GM12878 (cell line): ENCODE measurements at regions not wholly inside any gene's neighbourhood (a gene's known extent, or its start where the extent isn't known, plus 50 kb on each side); places are given as distances from the start of the nearest gene placed in this dataset.

Experiments used
- ATAC-seq: fragments of 200-7000 bp; cut with Tn5 transposase; 3 replicates; pipeline ENCODE4 v1.9.1; 2020; ENCODE audit warnings: mild to moderate bottlenecking, moderate library complexity
- BruUV-seq: library from RNA; stranded (reverse); fragments of 400-500 nt; replicated peaks from 2 replicates; lab custom pipeline; 2021; lab: Mats Ljungman, UMichigan
- CTCF ChIA-PET: fragments of 300-600 bp; sonication (Branson Sonifier 250); formaldehyde crosslinking; extraction: SDS; loops from one replicate; lab custom pipeline; 2021; ENCODE audit warnings: inconsistent platforms; lab: Yijun Ruan, JAX
- POLR2A ChIA-PET: fragments of 350-600 bp; formaldehyde crosslinking; extraction: SDS; loops from one replicate; lab custom pipeline; 2021; ENCODE audit warnings: inconsistent platforms; lab: Charles Lee
- RAD21 ChIA-PET: fragments of 300-600 bp; sonication (Branson Sonifier 250); formaldehyde crosslinking; loops from one replicate; lab custom pipeline; 2023; ENCODE audit warnings: antibody characterized with exemption; ENCODE audit not compliant: unreplicated experiment; lab: Charles Lee
- SMC1A ChIA-PET: fragments of 300-600 bp; sonication (Branson Sonifier 250); formaldehyde crosslinking; loops from one replicate; lab custom pipeline; 2023; ENCODE audit not compliant: unreplicated experiment, uncharacterized antibody; lab: Charles Lee
- DNase-seq: peaks from one replicate; pipeline ENCODE4 v3.0.0-alpha.2; 2011; ENCODE audit warnings: low read depth, low spot score
- FAIRE-seq: peaks from 3 replicates; lab custom pipeline; 2011; peaks lifted over from hg19 to GRCh38; lab: Jason Lieb, UNC
- H2AFZ ChIP-seq: 2 replicates; pipeline ENCODE4 v1.6.0; 2011; ENCODE audit warnings: low read depth, low read length, control low read depth; ENCODE audit not compliant: control insufficient read depth
- H3K27ac ChIP-seq: 2 replicates; pipeline ENCODE4 v1.5.1; 2011; ENCODE audit warnings: control low read depth; ENCODE audit not compliant: control insufficient read depth, insufficient read depth
- H3K27me3 ChIP-seq, 2 experiments: replicated peaks in 1 of 2; 2 replicates each; pipeline versions ENCODE4 v1.6.0 to v1.6.1; 2011; ENCODE audit warnings: low read length in 1 of 2; ENCODE audit not compliant: control insufficient read depth in 2 of 2, insufficient read depth in 2 of 2
- H3K36me3 ChIP-seq, 2 experiments: 2 replicates each; pipeline ENCODE4 v1.5.1; 2011; ENCODE audit warnings: low read length in 1 of 2; ENCODE audit not compliant: control insufficient read depth in 2 of 2, insufficient read depth in 2 of 2
- H3K4me1 ChIP-seq: 2 replicates; pipeline ENCODE4 v1.6.1; 2011; ENCODE audit warnings: mild to moderate bottlenecking, low read length, moderate library complexity, mixed read lengths; ENCODE audit not compliant: control insufficient read depth, insufficient read depth
- H3K4me2 ChIP-seq: 2 replicates; pipeline ENCODE4 v1.6.0; 2011; ENCODE audit warnings: control low read depth; ENCODE audit not compliant: control insufficient read depth, insufficient read depth
- H3K4me3 ChIP-seq: fragments of 200-600 bp; sonication (generic); 2 replicates; pipeline ENCODE4 v1.5.1; 2016
- H3K79me2 ChIP-seq: 2 replicates; pipeline ENCODE4 v1.6.0; 2011; ENCODE audit warnings: low read length; ENCODE audit not compliant: control insufficient read depth, insufficient read depth
- H3K9ac ChIP-seq: 2 replicates; pipeline ENCODE4 v1.8.0; 2011; ENCODE audit warnings: low read length, control low read depth, mixed read lengths; ENCODE audit not compliant: control insufficient read depth, insufficient read depth
- H3K9me3 ChIP-seq: replicated peaks from 3 replicates; pipeline ENCODE4 v1.5.1; 2011; ENCODE audit warnings: mild to moderate bottlenecking, low read length; ENCODE audit not compliant: control insufficient read depth, insufficient read depth
- H4K20me1 ChIP-seq: 2 replicates; pipeline ENCODE4 v1.6.0; 2011; ENCODE audit not compliant: control insufficient read depth, insufficient read depth
- HDAC6 ChIP-seq: fragments of 200-600 bp; sonication (generic); IDR thresholded peaks from one replicate; pipeline ENCODE4 v1.8.0; 2017; ENCODE audit warnings: antibody characterized with exemption; ENCODE audit not compliant: unreplicated experiment
- IRF4 ChIP-seq: IDR thresholded peaks from 2 replicates; pipeline ENCODE4 v1.6.1; 2011; ENCODE audit warnings: low read depth, low read length
- MXI1 ChIP-seq: fragments of 150-350 bp; IDR thresholded peaks from 2 replicates; pipeline ENCODE4 v1.6.1; 2011; ENCODE audit warnings: low read depth, mild to moderate bottlenecking, inconsistent platforms, low read length, improper control_type of control experiment
- PAX5 ChIP-seq: IDR thresholded peaks from 2 replicates; pipeline ENCODE4 v1.6.1; 2011; ENCODE audit warnings: low read depth, low read length, borderline replicate concordance
- SMC3 ChIP-seq: IDR thresholded peaks from 2 replicates; pipeline ENCODE4 v1.6.1; 2011; ENCODE audit warnings: low read length, improper control_type of control experiment, borderline replicate concordance
- ZNF207 ChIP-seq: fragments of 450-650 bp; IDR thresholded peaks from 2 replicates; pipeline ENCODE4 v1.6.1; 2014; ENCODE audit warnings: antibody characterized with exemption, mild to moderate bottlenecking, borderline replicate concordance
- WGBS: methylation state at CpG from one replicate; pipeline ENCODE4 v1.1.6; 2016; ENCODE audit warnings: low lambda C conversion rate; ENCODE audit not compliant: insufficient replicate concordance, insufficient coverage; ENCODE audit errors: missing lambda C conversion rate; 5-methylcytosine and 5-hydroxymethylcytosine counted together
- in situ Hi-C: fragments of 300-500 bp; cut with MboI; formaldehyde crosslinking; loops from 9 replicates; pipeline ENCODE4 v1.14.3; 2018; ENCODE audit warnings: mixed read lengths
- intact Hi-C: fragments of 100-400 bp; cut with micrococcal nuclease; formaldehyde crosslinking; loops from one replicate; pipeline ENCODE4 v1.14.2; 2022; ENCODE audit not compliant: unreplicated experiment
- TF ChIP-seq, protein P1 (sequence below): IDR thresholded peaks from 2 replicates; pipeline ENCODE4 v1.6.1; 2011; ENCODE audit warnings: borderline replicate concordance, low read depth, mild to moderate bottlenecking, moderate library complexity, mixed read lengths, low read length; ENCODE audit not compliant: insufficient read depth; ENCODE audit errors: extremely low read length
- TF ChIP-seq, protein P2 (sequence below): fragments of 450-650 bp; IDR thresholded peaks from 2 replicates; pipeline ENCODE4 v1.6.1; 2018; ENCODE audit warnings: borderline replicate concordance, mild to moderate bottlenecking; ENCODE audit not compliant: partially characterized antibody
- TF ChIP-seq, protein P3 (sequence below): fragments of 450-650 bp; IDR thresholded peaks from 2 replicates; pipeline ENCODE4 v1.6.1; 2016; ENCODE audit warnings: mild to moderate bottlenecking, moderate library complexity, borderline replicate concordance

DNA sequence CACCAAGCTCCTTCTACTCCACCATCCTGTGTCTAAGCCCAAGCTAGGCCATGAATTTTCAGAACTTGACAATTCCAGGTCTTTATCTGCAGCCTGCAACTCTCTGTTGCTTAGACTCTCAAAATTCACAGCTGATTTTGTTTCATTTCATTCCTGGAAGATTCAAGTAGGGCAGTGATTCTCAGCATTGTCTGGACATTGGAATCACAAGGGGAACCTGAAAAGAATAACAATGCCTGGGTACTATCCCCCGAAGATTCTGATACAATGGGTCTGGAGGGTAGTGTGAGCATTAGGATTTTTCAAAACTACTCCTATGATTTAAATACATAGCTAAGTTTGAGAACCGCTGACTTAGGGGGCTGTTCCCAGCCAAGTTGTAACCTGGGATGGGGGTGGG lies 534.7 kb upstream of the IL12A start:
- intact Hi-C loops, result no loop called here
- Histone ChIP-seq H2AFZ (no peak overlapping the region), H3K4me3 (no peak overlapping the region), H3K36me3 (no peaks in the 10 kb centered on the region), H3K9me3 (no peaks in the 10 kb centered on the region), H3K4me1 (no peaks in the 10 kb centered on the region), H3K27me3 (no peaks in the 10 kb centered on the region), H4K20me1 (no peaks in the 10 kb centered on the region), H3K4me2 (no peak overlapping the region), H3K27ac (no peak overlapping the region), H3K9ac (no peak overlapping the region), H3K79me2 (no peaks in the 10 kb centered on the region)
- ChIA-PET CTCF (interaction anchor here (1.1 kb wide), 1 partner anchor 33 kb away, joined by 3 read pairs; no protein-coding TSS in a partner anchor), SMC1A (no interaction called here), POLR2A (no interaction called here), RAD21 (no interaction called here)
- ATAC-seq (no peak), DNase-seq (no peak), FAIRE-seq (no peak)
- 22% methylated on average over 2 of the region's 2 CpGs for WGBS
- BruUV-seq, result no TSS peak
- in situ Hi-C loops, result no loop called here
- no peak for TF ChIP-seq SMC3
- TF ChIP-seq ZNF207, result no peak
- TF ChIP-seq IRF4, result no peak
- no peak for TF ChIP-seq PAX5
- TF ChIP-seq, protein P1, sequence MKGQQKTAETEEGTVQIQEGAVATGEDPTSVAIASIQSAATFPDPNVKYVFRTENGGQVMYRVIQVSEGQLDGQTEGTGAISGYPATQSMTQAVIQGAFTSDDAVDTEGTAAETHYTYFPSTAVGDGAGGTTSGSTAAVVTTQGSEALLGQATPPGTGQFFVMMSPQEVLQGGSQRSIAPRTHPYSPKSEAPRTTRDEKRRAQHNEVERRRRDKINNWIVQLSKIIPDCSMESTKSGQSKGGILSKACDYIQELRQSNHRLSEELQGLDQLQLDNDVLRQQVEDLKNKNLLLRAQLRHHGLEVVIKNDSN, result no peak
- no peak for TF ChIP-seq MXI1
- TF ChIP-seq, protein P2, sequence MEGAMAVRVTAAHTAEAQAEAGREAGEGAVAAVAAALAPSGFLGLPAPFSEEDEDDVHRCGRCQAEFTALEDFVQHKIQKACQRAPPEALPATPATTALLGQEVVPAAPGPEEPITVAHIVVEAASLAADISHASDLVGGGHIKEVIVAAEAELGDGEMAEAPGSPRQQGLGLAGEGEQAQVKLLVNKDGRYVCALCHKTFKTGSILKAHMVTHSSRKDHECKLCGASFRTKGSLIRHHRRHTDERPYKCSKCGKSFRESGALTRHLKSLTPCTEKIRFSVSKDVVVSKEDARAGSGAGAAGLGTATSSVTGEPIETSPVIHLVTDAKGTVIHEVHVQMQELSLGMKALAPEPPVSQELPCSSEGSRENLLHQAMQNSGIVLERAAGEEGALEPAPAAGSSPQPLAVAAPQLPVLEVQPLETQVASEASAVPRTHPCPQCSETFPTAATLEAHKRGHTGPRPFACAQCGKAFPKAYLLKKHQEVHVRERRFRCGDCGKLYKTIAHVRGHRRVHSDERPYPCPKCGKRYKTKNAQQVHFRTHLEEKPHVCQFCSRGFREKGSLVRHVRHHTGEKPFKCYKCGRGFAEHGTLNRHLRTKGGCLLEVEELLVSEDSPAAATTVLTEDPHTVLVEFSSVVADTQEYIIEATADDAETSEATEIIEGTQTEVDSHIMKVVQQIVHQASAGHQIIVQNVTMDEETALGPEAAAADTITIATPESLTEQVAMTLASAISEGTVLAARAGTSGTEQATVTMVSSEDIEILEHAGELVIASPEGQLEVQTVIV, result no peak
- TF ChIP-seq HDAC6, result no peak
- TF ChIP-seq, protein P3, sequence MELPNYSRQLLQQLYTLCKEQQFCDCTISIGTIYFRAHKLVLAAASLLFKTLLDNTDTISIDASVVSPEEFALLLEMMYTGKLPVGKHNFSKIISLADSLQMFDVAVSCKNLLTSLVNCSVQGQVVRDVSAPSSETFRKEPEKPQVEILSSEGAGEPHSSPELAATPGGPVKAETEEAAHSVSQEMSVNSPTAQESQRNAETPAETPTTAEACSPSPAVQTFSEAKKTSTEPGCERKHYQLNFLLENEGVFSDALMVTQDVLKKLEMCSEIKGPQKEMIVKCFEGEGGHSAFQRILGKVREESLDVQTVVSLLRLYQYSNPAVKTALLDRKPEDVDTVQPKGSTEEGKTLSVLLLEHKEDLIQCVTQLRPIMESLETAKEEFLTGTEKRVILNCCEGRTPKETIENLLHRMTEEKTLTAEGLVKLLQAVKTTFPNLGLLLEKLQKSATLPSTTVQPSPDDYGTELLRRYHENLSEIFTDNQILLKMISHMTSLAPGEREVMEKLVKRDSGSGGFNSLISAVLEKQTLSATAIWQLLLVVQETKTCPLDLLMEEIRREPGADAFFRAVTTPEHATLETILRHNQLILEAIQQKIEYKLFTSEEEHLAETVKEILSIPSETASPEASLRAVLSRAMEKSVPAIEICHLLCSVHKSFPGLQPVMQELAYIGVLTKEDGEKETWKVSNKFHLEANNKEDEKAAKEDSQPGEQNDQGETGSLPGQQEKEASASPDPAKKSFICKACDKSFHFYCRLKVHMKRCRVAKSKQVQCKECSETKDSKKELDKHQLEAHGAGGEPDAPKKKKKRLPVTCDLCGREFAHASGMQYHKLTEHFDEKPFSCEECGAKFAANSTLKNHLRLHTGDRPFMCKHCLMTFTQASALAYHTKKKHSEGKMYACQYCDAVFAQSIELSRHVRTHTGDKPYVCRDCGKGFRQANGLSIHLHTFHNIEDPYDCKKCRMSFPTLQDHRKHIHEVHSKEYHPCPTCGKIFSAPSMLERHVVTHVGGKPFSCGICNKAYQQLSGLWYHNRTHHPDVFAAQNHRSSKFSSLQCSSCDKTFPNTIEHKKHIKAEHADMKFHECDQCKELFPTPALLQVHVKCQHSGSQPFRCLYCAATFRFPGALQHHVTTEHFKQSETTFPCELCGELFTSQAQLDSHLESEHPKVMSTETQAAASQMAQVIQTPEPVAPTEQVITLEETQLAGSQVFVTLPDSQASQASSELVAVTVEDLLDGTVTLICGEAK, result no peak
